Activated CD4-positive, CD25-positive, alpha-beta regulatory T cell treated with anti-CD3 and anti-CD28 coated beads, Interleukin-2, amount 50 U/mL, for 16 hours (primary cell): ENCODE measurements at regions not wholly inside any gene's neighbourhood (a gene's known extent, or its start where the extent isn't known, plus 50 kb on each side); places are given as distances from the start of the nearest gene placed in this dataset.
"Not testable (repeated sequence)": the region's sequence is repeated elsewhere in the genome, so short reads cannot be mapped to it uniquely, and the experiment has no call there.

Source experiments
- DNase-seq: peaks from one replicate; pipeline ENCODE4 v3.0.0-alpha.2; 2020; ENCODE audit warnings: low read depth, low spot score

DNA sequence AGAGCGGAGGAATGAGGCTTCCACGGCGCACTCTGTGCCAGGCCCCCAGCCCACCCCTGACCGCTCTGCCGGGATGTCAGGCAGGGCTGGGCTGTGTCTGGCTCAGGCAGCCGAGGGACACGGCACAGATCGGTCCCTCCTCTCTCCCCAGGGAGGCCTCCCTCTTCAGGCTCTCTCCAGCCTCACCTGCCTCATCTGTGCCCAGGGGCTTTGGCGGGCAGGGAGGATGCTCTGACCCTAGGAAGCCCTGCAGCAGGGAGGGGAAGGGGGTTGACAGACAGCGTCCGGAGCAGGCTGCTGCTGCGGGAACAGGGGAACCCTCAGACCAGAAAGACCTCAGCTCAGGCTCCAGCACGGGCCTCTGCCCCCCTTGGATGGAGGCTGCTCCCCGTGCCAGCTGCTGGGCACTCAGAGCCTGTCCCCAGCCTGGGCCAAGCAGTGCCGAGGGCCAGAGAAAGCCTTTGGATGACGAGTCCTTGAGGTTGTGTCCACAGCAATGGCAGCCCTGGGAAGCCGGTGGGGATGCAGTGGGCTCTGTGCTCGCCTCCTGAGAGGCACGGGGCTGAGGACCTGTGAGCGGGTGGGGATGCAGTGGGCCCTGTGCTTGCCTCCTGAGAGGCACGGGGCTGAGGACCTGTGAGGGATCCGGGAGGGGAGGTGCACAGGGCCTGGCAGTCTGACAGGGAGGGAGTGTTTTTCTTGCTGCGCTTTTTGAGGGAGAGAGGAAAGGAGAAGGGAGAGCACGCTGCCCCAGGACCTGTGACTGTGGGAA, 66.9 kb downstream of the FOXL3 start:
- no peak for DNase-seq

DNA sequence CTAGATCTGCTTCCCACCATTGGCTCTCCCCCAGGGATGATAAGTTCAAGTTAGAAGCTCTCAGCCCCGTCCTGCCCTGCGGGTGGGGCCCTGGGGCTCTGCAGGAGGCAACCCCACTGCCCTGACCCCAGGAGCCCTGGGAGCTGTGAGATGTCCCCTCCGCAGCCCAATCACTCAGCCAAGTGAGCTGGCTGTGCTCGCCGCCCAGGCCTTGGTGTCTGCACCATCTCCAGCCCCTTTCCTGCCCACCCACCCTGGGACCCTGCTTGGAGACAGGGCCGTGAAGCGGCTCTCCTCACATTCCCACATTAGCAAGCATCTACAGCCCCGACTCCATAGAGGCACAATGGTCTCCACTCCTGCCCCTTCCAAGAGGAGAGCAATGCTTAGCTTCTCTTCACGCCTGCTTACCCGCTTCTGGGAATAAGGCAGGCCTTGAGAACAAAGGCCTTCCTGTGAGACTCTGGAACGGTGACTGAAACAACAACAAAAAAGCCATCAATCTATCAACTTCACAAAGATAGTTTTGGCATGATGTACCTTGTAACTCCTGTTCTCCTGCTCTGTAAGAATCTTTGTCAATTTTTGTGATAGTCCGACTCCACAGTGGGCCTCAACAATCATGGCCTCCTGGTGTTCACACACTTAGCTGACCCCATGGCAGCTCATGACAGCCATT, 67.7 kb downstream of the FOXL3 start:
- DNase-seq = no peak

DNA sequence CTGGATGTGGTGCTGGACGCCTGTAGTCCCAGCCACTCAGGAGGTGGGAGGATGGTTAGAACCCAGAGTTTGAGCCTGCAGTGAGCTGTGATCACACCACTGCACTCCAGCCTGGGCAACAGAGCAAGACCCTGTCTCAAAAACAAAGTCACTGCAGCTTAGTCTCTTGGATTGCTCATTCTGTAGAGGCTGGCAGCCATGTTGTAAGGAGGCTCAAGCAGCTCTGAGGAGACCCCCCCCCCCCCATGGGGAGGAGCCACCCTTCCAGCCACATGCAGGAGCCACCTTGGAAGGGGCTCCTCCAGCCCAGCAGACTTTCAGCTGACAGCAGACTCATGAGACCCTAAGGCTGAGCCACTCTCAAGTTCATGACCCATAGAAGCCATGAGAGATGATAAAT, 68.4 kb downstream of the FOXL3 start:
- DNase-seq = no peak

DNA sequence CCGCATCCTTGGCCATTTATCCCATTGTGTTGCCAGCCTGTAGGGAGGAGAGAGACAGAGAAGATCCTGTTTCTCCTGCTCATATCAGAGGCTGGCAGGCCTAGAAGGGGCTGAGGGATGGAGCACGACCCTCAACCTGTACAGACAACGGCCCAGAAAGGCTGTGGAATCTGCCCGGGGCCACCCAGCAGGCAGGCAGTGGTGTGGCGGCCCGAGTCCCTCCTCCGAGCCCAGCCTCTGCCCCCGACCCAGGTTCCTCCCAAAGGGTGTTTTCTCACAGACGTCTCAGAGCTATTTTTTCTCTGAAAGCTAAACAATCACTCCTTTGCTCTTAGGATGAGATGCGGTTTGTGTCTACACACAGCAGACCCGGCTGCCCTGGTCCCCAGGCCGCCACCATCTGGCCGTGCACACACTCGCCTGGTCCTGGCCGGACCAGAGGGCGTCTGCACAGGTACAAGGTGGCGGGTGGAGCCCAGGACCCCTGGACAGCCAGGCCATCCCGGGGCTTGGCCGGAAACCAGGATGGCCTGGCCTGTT, 69.3 kb downstream of the FOXL3 start:
- no peak for DNase-seq

DNA sequence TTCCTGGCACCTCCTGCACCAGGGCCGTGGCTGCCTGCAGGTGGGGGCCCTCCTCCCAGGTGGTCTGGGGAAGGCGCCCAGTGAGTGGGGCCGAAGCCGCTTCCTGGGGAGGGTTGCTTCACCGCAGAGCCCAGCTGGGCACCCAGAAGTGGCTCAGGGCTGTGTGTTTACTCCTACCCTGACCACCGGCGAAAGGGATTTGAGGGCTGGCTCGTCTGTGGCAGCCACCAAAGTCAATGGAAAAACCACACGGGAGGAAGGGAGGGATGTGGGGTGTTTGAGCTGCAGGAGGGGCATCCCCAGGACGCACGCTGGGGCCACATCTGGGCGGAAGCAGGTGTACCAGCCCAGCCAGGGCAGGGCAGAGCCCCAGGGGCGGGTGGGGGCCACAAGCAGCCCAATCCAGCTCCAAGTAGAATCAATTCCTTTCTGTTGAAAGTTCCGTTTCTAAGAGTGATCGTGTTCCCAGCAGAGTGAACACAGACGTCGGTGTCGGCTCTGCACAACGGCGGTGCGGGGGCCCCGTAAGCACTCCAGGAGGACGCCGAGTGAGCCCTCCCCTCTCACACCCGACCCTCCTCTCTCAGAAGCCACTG, 69.9 kb downstream of the FOXL3 start:
- no peak for DNase-seq

DNA sequence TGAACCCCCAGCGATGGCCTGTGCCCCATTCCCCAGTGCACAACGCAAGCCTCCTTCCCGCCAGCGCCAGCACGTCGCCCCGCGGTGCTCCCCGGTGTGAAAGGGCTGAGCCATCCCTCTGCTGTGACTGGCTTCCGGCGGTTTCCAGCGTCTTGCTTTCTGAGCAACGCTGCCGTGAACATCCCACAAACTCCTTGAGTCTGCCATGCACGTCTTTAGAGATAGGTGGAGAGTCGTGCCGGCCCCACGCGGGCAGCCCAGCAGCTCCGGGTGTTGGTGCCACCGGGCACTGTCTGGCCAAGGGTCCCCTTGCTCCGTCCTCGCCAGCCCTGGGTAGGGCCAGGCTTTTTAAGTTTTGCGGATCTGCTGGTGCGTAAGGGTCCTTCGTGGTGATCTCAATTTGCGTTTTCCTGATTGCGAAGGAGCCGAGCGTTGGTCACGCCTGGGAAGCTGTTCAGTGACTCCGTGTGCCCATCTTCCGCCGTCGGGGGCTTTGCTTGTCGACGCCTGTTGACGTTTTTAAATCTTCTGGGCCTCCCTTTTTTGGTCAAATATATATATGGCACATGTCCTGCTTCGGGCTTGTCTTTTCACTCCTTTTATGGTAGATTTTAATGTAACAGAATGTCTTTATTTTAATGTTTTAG, 70.6 kb downstream of the FOXL3 start:
- no peak for DNase-seq

DNA sequence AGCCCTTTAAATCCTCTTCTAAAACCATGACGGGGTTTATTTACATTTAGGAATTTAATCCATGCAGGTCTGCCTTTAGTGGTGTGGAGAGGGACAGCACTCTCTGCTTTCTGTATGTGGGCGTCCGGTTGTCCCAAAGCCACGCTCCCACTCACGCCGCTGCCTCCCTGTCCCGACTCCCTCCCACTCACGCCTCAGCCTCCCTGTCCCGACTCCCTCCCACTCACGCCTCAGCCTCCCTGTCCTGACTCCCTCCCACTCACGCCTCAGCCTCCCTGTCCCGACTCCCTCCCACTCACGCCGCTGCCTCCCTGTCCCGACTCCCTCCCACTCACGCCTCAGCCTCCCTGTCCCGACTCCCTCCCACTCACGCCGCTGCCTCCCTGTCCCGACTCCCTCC, 71.2 kb downstream of the FOXL3 start:
- DNase-seq = not testable (repeated sequence)

DNA sequence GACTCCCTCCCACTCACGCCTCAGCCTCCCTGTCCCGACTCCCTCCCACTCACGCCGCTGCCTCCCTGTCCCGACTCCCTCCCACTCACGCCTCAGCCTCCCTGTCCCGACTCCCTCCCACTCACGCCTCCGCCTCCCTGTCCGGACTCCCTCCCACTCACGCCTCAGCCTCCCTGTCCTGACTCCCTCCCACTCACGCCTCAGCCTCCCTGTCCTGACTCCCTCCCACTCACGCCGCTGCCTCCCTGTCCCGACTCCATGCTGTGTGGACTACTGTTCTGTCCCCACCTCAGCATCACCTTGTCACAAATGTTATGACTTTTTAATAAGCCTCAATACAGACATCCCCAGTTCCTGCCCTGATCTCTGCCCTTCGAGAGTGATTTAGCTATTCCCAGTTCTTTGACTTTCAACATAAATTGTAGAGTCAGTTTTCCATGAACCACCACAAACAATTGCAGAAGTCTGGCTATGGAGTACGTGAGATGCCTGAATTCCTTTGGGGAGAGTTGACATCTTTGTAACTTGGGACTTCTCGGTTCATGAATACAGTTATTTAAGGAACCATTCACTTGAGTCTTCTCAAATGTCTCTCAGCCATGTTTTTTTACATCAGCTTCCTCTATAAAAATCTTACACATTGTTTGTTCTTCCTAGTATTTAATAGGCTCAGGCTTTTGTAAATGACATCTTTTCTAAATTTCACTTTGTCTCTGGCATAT, 71.9 kb downstream of the FOXL3 start:
- DNase-seq = no peak

DNA sequence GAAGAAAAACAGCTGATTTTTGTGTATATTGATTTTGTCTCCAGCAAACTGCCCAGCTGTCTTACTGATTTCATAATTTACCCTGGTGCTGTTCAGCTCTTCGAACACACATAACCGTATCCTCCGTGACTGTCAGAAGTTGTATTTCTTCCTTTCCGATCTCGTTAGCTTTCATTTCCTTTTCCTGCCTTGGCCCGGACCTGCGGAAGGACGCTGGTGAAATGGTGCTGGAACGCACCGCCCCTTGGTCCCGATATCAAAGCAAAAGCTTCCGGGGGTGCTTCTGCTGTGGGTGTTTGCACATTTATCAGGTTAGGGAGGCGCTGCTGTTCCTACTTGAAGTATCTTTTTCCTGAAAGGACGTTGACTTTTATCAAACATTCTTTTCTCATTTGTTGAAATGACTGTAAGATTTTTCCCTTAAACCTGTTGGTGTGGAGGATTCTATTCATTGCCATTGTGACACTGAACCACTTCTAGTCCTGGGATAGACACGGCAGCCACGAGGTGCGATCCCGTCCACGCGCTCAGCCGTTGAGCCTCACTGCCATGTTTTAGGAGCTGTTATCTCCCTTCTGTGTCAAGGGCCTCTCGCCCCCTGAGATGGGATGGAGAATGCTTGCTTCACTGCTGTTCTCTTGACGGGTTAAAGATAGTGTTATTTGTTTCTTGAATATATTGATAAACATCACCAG, 72.6 kb downstream of the FOXL3 start:
- DNase-seq = no peak

DNA sequence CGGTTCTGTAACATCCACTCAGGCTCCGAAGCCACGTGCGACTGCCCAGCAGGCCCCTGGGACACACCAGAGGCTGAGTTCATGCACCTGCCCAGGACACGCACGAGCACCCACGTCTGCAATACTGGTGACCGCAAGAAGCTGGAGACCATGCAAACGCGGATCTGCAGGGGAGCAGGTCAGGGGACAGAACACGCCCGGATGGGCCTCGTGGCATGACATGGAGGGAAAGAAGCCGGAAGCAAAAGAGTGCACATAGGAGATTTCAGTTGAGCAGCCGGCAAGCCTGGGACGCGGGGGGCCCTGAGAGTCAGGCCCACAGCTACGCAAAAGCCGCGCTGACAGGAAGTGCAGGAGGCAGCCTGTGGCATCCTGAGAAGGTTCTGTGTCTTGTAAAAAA, 73.7 kb downstream of the FOXL3 start:
- no peak for DNase-seq

DNA sequence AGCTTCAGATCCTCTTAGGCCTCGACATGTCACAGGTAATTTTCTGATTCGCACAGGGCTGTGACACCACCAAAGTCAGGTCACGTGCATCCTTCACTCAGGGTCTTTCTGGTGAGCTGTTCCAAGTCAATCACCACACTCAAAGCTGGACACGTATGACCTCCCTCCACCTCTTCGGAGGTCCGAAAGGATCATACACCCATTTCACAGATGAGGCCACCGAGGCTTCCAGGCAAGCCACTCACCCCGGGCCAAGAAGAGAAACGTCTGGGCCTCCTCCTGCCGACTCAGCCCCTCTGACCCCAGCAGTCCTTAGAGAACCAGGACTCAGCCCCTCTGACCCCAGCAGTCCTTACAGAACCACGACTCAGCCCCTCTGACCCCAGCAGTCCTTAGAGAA, 74.6 kb downstream of the FOXL3 start:
- DNase-seq = no peak

DNA sequence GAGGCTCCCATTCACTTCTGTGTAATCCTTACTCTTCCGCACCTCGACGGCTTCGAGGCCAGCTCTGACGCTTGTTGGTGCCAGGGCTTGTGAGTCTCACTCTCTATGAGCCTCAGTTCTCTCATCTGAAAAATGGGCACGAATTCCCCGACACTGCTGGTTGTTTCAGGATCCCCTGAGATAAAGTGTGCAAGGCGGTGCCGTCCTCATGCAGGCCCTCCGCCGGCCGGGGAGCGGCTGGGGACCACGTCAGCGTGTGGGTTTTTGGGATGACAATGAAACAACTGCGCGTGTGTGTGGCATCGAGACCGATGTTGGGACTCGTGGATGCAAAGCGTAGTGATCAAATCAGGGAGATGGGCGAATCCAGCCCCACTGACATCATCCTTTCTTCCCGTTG, 75.6 kb downstream of the FOXL3 start:
- DNase-seq = no peak

DNA sequence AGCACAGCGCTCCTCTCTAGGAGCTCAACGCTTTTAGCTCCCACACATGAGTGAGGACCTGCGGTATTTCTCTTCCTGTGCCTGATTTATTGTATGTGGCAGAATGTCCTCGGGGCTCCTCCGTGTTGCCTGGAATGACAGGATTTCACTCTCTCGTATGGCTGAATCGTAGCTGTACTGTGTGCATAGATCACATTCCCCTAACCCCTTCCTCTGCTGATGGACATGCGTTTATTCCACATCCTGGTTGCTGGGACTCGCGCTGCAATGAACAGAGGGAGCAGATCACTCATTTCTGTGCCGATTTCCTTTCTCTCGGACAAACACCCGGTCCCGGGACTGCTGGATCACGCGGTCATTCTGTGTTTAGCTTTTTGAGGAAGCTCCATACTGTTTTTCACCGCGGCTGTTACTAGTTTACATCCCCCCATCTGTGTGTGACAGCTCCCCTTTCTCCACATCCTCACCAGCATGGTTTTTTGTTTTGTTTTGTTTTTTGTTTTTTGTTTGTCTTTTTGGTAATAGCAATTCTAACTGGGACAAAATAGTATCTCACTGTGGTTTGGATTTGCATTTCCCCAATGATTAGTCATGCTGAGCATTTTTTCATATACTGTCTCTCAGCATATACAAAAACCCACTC, 76.3 kb downstream of the FOXL3 start:
- no peak for DNase-seq

DNA sequence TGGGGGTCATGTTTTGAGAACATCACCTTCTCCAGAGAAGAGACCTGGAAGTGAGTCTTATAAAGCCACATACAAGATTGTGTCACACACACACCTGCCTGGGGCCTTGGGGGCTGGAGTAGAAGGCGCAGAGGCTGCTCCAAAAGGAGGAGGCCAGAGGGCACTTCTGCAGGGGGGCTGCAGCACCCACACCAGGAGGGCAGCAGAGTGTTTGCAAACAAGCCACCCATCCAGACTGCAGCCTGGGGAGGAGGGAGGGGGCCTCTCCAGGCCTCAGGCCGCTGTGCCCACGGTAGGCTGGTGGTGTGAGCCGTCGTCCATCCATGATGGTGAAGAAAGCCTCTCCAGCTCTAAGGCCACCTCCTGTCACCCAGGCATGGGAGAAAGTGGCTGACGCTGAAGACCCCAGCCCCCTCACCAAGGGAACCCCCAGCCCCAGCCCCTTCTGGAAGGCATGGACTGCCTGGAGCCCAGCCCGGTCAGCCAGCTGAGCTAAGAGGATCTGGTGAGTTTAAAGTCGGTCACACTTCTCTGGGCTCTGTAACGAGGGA, 77.5 kb downstream of the FOXL3 start:
- no peak for DNase-seq

DNA sequence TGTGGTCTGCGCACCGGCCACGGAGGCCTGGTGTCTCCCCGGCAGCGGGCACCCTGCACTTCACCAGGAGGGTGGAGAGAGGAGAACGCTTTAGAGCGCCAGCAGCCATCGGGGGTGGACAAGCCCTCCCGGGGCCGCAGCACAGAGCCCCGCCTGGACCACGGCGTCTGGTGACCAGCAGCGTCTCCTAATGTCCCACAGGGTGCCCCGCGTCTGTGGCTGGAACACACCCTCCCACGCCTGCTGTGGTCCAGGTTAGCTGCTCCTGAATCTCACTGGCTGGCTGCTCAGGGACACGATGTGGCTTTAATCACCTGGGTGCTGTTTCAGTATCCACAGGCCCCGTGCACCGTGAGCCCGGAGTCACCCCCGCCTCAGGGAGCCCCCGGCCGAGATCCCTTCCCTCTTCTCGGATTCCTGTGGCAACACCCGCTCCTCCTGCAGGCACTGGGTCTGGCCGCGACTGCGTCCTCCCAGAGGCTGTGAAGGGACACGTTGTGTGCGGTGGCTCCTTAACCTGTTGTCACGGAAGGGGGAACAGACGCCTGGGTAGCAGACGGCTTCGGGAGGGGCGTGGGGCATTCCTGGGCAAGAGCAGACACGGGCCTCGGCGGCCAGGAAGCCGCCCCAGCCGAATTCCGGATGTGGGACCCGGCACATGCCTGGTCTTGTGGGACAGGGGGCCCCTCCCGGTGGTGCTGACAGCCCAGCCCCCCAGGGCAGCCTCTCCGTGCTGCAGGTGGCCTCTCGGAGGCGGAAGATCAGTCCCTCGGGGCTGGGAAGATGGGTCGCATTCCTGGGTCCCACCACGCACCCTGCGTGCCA, 78.9 kb downstream of the FOXL3 start:
- no peak for DNase-seq

DNA sequence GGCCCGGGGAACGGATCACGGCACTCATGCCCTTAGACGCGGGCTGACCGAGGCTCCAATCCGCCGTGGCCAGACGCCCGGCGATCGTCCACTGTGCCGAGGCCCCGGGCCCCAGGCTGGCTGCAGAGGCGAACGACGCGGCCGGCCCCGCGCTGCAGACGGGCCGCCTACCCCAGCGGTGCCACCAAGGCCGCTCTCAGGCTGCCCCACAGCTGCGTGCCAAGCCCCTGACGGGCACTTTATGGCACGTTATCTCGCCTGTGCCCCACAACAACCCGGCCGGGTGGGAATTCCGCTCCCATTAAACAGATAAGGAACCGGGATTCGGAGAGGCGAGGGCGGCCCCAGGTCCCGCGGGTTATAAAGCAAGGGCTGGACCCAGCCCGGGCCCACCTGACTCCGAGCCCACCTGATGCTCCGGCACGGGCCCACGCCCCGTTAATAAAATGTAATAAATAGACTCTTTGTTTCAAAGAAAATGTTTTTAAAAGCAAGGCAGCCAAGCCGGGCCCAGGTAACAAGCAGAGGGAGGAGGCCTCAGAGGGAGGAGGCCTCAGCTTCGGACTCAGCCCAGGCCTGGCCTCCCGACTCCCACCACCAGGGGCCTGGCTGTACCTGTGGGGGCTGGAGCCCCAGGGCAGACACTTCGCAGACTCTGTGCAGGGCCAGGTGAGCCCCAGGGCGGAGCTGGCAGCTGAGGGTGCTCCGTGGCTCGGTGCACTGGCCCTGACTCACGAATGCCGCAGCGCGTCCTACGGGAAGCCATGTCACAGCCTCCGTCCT, 79.7 kb downstream of the FOXL3 start:
- DNase-seq = no peak

DNA sequence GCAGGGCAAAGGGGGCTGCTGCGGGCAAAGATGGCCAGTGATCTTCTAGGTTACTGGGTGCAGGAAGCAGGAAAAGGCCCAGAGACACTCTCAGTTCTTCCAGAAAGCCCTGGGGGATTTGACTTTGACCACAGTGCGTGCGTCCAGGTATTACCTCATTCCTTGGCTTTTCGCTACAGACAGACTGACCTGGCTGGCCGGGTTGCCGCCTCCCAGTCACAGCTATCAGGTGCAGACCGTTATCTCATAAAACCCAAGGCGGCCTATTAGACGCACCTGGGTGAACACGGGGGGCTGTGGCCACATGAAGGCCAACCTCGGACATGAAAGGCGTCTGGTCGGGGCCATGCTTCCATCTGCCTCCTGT, 80.3 kb downstream of the FOXL3 start:
- no peak for DNase-seq

DNA sequence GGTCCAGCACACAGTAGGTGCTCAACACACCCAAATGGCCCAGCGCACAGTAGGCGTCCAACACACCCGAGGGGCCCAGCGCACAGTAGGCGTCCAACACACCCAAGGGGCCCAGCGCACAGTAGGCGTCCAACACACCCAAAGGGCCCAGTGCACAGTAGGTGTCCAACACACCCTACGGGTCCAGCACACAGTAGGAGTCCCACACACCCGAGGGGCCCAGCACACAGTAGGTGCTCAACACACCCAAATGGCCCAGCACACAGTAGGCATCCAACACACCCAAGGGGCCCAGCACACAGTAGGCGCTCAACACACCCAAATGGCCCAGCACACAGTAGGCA, 80.8 kb downstream of the FOXL3 start:
- no peak for DNase-seq
